Lung (tissue), 11 donors: ENCODE measurements at regions not wholly inside any gene's neighbourhood (a gene's known extent, or its start where the extent isn't known, plus 50 kb on each side); places are given as distances from the start of the nearest gene placed in this dataset.
A peak's percentile ranks its signal among the peaks of the same experiment; 100 is the strongest.

Source experiments
- ATAC-seq: fragments of 200-7000 bp; cut with Tn5 transposase; one replicate; pipeline ENCODE4 v1.9.1; 2020; ENCODE audit warnings: moderate number of reproducible peaks; ENCODE audit not compliant: insufficient read depth, low FRiP score
- DNase-seq, 3 donors: peaks; one replicate each; pipeline ENCODE4 v3.0.0-alpha.2; 2013 to 2017
- H3K27ac ChIP-seq, 2 donors: one replicate each; pipeline ENCODE4 v1.5.1; 2013; ENCODE audit warnings: mild to moderate bottlenecking in 2 of 2, moderate library complexity in 2 of 2, control low read depth in 1 of 2, inconsistent platforms in 1 of 2, low read depth in 1 of 2, low read length in 1 of 2
- H3K27me3 ChIP-seq, 3 donors: one replicate each; pipeline ENCODE4 v1.5.1; 2013; ENCODE audit warnings: low read length in 2 of 3; ENCODE audit not compliant: control insufficient read depth in 3 of 3, insufficient read depth in 3 of 3
- H3K36me3 ChIP-seq, 4 donors: one replicate each; pipeline ENCODE4 v1.5.1; 2013; ENCODE audit warnings: low read length in 4 of 4, mild to moderate bottlenecking in 1 of 4, moderate library complexity in 1 of 4; ENCODE audit not compliant: control insufficient read depth in 4 of 4, insufficient read depth in 4 of 4
- H3K4me1 ChIP-seq, 5 donors: one replicate each; pipeline ENCODE4 v1.5.1; 2013; ENCODE audit warnings: low read length in 5 of 5, mild to moderate bottlenecking in 2 of 5, moderate library complexity in 1 of 5; ENCODE audit not compliant: control insufficient read depth in 5 of 5, insufficient read depth in 5 of 5
- H3K4me3 ChIP-seq: one replicate; pipeline ENCODE4 v1.5.1; 2013; ENCODE audit warnings: mild to moderate bottlenecking, control low read depth, moderate library complexity
- H3K9ac ChIP-seq, 2 donors: one replicate each; pipeline ENCODE4 v1.5.1; 2013; ENCODE audit warnings: low read length in 2 of 2, control low read depth in 1 of 2; ENCODE audit not compliant: insufficient read depth in 1 of 2
- H3K9me3 ChIP-seq, 4 donors: one replicate each; pipeline ENCODE4 v1.5.1; 2013; ENCODE audit warnings: low read length in 3 of 4, mild to moderate bottlenecking in 1 of 4, moderate library complexity in 1 of 4; ENCODE audit not compliant: control insufficient read depth in 4 of 4, insufficient read depth in 3 of 4
- WGBS, 2 donors: extraction: QIAGEN DNeasy Blood & Tissue Kit; methylation state at CpG; one replicate each; pipeline ENCODE4 v1.1.7; 2013; 5-methylcytosine and 5-hydroxymethylcytosine counted together
- TF ChIP-seq, protein P1 (sequence below): IDR thresholded peaks from 2 replicates; pipeline ENCODE4 v1.5.1; 2012; ENCODE audit warnings: mild to moderate bottlenecking; ENCODE audit errors: control extremely low read depth, extremely low read depth
- donor health status: control.
- donor health status: control.
- donor health status: Bipolar disorder and iron deficiency.
- donor health status: healthy.
- donor health status: DM: yes; HTN: yes; CAD: no.

GRCh38 chr17:77378318-77379064 is 237.7 kb downstream of the SEC14L1 start:
- H3K27me3 ChIP-seq = no peaks in the 10 kb centered on the region
- 95 to 97% methylated on average over 21 to 22 of the region's 22 CpGs for WGBS, 2 donors
- no peak overlapping the region for H3K27ac ChIP-seq
- no peak overlapping the region for H3K9ac ChIP-seq
- peaks cover 28 to 89% (median 72%) of the 10 kb centered on the region in 5 donors for H3K4me1 ChIP-seq
- DNase-seq = no peak
- peaks cover 0 to 2% (median 0%) of the 10 kb centered on the region in 4 donors for H3K36me3 ChIP-seq
- ATAC-seq = no peak
- TF ChIP-seq, protein P1, sequence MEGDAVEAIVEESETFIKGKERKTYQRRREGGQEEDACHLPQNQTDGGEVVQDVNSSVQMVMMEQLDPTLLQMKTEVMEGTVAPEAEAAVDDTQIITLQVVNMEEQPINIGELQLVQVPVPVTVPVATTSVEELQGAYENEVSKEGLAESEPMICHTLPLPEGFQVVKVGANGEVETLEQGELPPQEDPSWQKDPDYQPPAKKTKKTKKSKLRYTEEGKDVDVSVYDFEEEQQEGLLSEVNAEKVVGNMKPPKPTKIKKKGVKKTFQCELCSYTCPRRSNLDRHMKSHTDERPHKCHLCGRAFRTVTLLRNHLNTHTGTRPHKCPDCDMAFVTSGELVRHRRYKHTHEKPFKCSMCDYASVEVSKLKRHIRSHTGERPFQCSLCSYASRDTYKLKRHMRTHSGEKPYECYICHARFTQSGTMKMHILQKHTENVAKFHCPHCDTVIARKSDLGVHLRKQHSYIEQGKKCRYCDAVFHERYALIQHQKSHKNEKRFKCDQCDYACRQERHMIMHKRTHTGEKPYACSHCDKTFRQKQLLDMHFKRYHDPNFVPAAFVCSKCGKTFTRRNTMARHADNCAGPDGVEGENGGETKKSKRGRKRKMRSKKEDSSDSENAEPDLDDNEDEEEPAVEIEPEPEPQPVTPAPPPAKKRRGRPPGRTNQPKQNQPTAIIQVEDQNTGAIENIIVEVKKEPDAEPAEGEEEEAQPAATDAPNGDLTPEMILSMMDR = no peak
- H3K4me3 ChIP-seq = no peak overlapping the region
- H3K9me3 ChIP-seq = no peaks in the 10 kb centered on the region

- Histone ChIP-seq H3K9me3 (no peaks in the 10 kb centered on the region), H3K9ac (no peak overlapping the region), H3K4me3 (no peak overlapping the region), H3K36me3 (peaks cover 0 to 5% (median 0%) of the 10 kb centered on the region in 4 donors), H3K27ac (no peak overlapping the region), H3K4me1 (peaks cover 33 to 94% (median 75%) of the 10 kb centered on the region in 5 donors), H3K27me3 (no peaks in the 10 kb centered on the region)
- DNase-seq = no peak
- no peak for ATAC-seq
- TF ChIP-seq, protein P1 = no peak
- WGBS, 2 donors = 93 to 95% methylated on average over 11 of the region's 11 CpGs
Measured at GRCh38 chr17:77379065-77379428, 238.3 kb downstream of the SEC14L1 start.

DNA sequence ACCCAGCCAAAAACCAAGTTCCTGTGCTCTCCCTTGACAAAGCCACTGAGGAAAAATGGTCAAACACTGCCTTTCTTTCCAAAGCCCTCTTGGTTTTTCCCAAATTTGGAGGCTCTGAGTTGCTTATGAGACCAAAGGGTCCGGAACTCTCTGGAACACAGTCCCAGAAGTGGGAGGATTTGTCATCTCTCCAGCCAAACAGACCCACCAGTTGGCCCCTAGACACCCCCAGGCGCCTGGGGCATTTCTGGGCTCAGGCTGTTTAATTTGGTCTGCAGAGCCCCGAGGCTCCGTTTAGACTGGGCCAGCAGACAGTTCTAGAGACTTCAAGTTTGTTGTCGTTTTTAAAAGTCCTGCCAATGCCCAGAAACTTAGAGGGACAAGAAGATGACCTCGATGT is 239.1 kb downstream of the SEC14L1 start:
- Histone ChIP-seq H3K27me3 (no peaks in the 10 kb centered on the region), H3K4me1 (peaks cover 38 to 94% (median 73%) of the 10 kb centered on the region in 5 donors), H3K4me3 (no peak overlapping the region), H3K9ac (peak overlapping the region in 1 of 2 donors; percentile 23), H3K27ac (no peak overlapping the region), H3K9me3 (no peaks in the 10 kb centered on the region), H3K36me3 (peaks cover 0 to 5% (median 0%) of the 10 kb centered on the region in 4 donors)
- DNase-seq (peak in 2 of 3 donors; percentile 56 to 71), ATAC-seq (no peak)
- TF ChIP-seq, protein P1 = no peak
- WGBS, 2 donors = 64 to 87% methylated on average over 6 of the region's 6 CpGs
